Hematopoietic multipotent progenitor cell treated with erythropoietin and hydrocortisone succinate and interleukin-3 and kit ligand, for 15 days (in vitro differentiated cells): ENCODE measurements at regions not wholly inside any gene's neighbourhood (a gene's known extent, or its start where the extent isn't known, plus 50 kb on each side); places are given as distances from the start of the nearest gene placed in this dataset.
"Not testable (repeated sequence)": the region's sequence is repeated elsewhere in the genome, so short reads cannot be mapped to it uniquely, and the experiment has no call there.

Source experiments
- DNase-seq: peaks from one replicate; pipeline ENCODE4 v3.0.0-alpha.2; 2015; ENCODE audit warnings: low spot score

DNA sequence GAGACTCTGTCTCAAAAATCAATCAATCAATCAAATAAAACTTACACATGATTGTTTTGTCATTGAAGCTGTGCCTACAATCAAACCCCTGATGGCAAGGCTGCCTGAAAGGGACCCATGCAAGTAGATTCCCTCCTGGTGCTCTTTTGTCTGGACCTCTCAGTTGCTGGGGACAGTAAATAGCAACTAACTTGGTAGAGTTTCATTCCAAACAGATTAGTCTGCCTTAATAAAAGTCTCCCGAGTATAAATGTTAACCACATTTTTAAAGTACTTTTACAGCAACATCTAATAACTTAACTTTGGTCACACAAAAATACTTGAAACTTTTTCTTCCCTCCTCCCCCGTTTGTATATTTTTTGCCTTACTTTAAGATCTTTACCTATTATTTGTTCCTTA, 105.5 kb downstream of the FEM1C start:
- DNase-seq = no peak

DNA sequence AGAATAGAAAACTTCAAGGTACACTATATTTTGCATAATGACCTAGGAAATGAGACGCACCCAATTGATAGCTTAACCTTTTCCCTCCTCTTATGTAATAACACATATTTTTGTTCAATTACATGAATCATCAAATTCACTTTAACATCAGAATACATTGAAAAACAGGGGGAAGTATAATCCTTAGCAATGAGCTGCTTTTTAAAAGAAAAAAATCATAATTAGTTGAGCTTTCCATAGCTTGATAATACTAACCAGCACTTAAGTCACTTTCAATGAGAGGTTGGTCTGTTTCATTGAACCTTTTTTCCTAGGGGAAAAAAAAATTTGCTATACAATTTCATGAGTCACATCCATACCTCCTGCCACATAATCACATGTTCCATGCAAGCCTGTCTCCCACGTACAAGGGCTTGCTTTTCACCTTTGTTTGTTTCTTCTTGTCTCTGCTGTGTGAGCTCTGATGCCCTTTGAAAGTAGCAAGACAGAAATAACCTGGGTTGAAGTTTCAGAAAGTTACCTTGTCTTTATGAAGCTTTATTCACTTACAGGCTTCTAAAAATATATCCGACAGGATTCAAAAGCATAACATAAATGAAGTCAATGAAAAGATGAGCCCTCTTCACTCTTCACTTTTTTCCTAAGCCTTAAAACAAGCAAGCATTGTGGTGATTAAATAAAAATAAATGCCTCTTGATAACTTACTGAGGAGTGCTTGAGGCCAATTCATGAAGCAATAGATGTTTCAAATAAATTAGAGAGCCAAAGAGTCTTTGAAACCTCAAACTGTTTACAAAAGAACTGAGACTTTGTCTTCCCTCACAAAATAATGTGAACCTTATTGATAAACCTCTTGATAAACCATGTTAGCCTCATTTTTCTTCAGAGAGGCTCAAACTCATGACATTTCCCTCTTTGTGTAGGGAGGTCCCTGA, 108.5 kb downstream of the FEM1C start:
- no peak for DNase-seq

DNA sequence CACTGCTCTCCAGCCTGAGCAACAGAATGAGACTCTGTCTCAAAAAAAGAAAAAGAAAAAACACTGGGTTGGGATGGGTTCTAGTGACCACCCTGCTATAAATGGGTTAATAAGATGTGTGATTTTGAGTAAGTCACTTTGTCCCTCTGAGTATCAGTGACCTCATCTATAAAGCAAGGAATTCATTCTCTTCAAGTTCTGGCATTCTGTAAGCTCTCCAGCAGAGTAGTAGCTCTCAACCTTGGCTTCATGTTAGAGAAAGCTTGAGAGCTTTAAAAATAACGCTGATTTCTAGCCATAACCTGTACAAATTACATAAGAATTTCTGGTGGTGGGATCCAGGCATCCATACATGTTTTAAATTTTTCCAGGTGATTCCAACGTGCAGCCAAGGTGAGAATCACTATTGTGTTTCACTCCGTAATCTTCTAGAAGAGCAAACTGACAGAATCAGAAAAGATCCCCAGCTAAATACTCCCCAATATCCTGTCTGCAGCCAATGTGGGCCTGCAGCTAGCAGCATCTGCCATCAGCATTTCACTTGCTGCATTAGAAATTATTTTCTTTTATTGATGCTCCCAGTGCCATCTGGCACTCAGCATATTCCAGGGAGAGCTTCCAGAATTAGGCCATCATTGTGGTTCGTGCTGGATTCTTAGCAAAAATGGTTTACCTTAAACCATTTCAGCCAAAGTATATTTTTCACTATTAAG, 109.4 kb downstream of the FEM1C start:
- no peak for DNase-seq

GRCh38 chr5:115433918-115434317, 110.7 kb downstream of the FEM1C start:
- no peak for DNase-seq

DNA sequence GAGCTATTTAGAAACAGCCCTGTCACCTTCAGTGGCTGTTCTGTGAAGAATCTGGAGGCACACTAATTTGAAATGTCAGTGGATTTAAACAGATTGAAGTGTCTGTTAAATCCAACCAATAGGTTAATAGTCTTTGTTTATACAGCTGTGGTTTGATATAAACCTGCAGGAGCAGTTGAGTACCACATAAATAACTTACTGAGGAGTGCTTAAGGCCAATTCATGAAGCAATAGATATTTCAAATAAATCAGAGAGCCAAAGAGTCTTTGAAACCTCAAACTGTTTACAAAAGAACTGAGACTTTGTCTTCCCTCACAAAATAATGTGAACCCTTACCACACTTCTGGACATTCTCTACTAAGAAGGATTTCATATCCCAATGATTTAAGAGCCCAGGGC, 111.9 kb downstream of the FEM1C start:
- DNase-seq = no peak

GRCh38 chr5:115431116-115431515, 113.5 kb downstream of the FEM1C start:
- no peak for DNase-seq

- DNase-seq = no peak
These were observed 114.2 kb downstream of the FEM1C start for GRCh38 chr5:115430374-115430773.

DNA sequence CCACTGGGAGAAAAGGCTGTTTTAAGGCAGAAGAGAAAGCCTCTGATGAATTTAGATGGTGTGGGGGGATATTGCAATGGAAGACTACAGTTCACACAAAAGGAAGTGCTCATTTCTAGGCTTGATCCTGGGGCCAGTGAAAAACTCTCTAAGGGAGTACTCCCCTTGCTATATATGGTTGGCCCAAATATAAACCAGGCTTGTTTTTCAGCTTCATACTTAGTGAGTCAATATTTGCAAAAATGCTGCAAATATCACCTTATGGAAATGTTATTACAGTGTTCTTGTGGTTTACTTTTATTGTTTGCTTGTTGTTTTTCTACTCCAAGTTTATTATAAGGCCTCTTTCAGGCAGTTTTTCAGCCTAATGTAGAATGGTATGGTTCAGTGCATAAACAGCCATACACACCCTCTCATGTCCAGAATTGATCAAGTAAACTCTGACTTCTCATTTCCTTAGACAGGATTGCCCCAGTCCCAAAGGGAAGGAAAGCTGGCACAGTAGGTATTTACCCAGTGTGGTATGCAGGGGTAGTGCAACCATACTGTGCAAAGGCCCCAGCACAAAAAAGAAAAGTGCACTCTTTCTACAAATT, 115.1 kb downstream of the FEM1C start:
- no peak for DNase-seq

GRCh38 chr5:115428676-115429075, 115.9 kb downstream of the FEM1C start:
- no peak for DNase-seq

GRCh38 chr5:115428248-115428647, 116.3 kb downstream of the FEM1C start:
- no peak for DNase-seq

DNA sequence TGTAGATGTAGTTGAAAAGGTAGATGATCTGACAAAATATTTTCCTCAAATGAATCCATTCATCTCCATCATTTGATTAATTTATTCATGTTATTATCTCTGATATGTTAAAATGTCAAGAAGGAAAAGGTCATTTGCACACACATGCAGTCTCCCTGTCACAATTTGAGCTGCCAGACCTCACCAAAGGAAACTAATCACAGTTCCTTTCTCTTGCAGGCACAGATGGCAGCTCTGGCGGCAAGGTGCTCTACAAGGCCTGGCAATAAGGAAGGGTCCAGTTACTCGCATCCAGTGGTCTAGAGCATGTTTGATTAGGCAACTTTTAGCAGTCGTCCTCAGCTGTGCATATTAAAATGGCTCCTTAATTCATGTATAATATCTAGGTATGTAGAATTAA, 120.1 kb downstream of the FEM1C start:
- DNase-seq = no peak

- DNase-seq = no peak
These were observed 120.5 kb downstream of the FEM1C start for GRCh38 chr5:115424030-115424429.

DNA sequence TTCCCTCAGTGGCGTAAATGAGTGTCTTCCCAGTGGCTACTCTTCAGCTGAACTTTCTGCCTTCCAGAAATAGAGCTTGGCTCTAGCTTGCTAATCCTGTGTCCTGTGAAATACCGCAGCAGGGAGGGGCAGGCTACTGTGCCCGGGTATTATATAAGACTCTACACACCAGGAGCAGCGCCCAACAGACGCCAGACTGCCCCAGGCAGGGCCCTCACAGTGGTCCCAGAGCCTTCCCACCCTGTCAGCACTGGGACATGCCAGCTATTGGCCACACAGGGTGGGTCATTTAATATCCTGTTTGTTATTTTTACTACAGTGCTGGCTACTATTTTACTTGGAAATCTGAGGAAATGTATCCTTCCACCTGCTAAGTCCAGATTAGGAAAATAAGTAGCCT, 121.0 kb downstream of the FEM1C start:
- DNase-seq = no peak

DNA sequence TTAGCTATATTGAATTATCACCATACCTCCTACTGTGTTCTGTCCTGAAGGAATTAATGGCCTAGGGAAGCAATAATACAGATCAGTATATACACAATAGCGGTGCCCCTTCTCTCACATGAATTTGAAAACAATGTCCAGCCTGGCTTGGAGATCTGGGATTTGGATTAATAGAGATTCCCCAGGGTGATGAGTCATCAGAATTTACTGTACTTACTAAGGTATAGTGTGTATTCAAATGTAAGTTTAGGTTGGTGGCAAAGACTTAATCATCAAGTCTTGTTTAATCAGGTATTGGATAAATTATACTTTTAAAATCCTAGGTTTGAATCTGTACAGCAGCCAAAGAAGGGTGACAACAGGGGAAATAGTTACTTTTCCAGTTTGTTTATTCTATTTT, 121.5 kb downstream of the FEM1C start:
- no peak for DNase-seq

GRCh38 chr5:115420812-115421211, 123.8 kb downstream of the FEM1C start:
- DNase-seq = not testable (repeated sequence)

GRCh38 chr5:115419846-115420585, 123.6 kb upstream of the CCDC112 start:
- no peak for DNase-seq

GRCh38 chr5:115418788-115419187, 122.3 kb upstream of the CCDC112 start:
- no peak for DNase-seq

GRCh38 chr5:115417076-115417475, 120.6 kb upstream of the CCDC112 start:
- no peak for DNase-seq

DNA sequence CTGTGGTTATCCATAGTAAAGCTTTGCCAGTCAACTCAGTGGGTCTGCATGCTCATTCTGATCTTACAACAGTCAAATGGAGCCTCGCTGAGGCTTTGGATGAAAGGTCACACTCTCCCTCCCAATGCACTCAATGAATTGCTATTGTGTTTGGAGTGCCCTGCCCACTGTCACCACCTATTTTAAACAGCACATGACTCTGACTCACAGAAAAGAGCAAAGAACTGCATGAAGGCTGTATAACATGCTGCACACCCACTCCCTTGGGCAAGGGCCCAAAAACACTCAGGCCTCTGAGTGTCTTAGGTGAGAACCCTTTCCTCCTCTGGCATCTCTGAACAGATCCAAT, 118.7 kb upstream of the CCDC112 start:
- no peak for DNase-seq

GRCh38 chr5:115414406-115415142, 118.1 kb upstream of the CCDC112 start:
- no peak for DNase-seq

DNA sequence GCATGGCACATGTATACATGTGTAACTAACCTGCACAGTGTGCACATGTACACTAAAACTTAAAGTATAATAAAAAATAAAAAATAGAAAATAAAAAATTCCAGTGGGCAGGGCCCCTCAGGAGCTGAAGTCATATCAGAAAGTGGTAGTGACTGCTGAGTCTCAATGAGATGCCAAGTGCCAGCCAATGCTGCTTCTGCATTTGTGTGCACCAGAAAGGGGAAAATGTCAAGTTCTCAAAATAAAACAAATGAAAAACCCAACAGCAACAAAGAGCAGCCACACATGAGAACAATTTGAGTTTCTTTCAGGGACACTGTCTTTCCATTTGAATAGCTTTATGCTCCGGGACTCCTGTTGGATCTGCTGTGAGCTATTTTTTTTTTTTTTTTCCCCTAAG, 117.2 kb upstream of the CCDC112 start:
- DNase-seq = no peak

DNA sequence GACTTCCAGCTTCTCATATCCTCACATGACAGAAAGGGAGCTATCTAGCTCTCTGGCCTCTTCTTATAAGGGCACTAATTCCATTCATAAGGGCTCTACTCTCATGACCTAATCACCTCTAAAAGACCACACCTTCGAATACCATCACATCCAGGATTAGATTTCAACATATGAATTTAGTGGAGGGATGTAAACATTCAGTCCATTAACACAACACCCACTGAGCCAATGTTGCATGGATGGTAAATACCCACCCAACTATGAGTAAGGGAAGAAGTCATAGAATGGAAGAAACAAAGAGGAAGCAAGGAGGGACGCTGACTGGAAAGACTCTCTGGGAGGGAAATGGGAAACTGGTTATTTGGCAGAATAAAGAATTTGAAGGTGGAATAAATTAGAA, 112.6 kb upstream of the CCDC112 start:
- DNase-seq = no peak
